B cell (primary cell): ENCODE measurements at regions not wholly inside any gene's neighbourhood (a gene's known extent, or its start where the extent isn't known, plus 50 kb on each side); places are given as distances from the start of the nearest gene placed in this dataset.

Source experiments
- ATAC-seq: fragments of 200-7000 bp; cut with Tn5 transposase; one replicate; pipeline ENCODE4 v1.10.0; 2021; ENCODE audit warnings: low read depth, mild to moderate bottlenecking, moderate number of reproducible peaks, moderate library complexity
- CTCF ChIA-PET: fragments of 350-600 bp; sonication (Branson Sonifier 250); formaldehyde crosslinking; loops from one replicate; lab custom pipeline; 2021; ENCODE audit warnings: antibody characterized with exemption, inconsistent platforms; lab: Charles Lee
- POLR2A ChIA-PET: fragments of 350-600 bp; sonication (Branson Sonifier 250); formaldehyde crosslinking; loops from one replicate; lab custom pipeline; 2021; ENCODE audit warnings: antibody characterized with exemption; lab: Charles Lee
- DNase-seq: peaks from one replicate; pipeline ENCODE4 v3.0.0; 2013
- H2AFZ ChIP-seq: 2 replicates; pipeline ENCODE4 v1.6.1; 2012; ENCODE audit warnings: mild to moderate bottlenecking, low read depth, low read length; ENCODE audit not compliant: insufficient read depth, poor library complexity, severe bottlenecking
- H3K27ac ChIP-seq, 2 donors: 1 replicate in 1 of 2; 2 replicates in 1 of 2; pipeline ENCODE4 v1.5.1; 2012 to 2013; ENCODE audit warnings: low read length in 2 of 2, mild to moderate bottlenecking in 2 of 2, moderate library complexity in 1 of 2
- H3K27me3 ChIP-seq, 4 experiments: fragments of 200-600 bp in 1 of 4; sonication (generic) in 1 of 4; replicated peaks in 1 of 4; 1 replicate in 2 of 4; 2 replicates in 2 of 4; pipeline versions ENCODE4 v1.6.1 to v1.7.0; 2013 to 2016; ENCODE audit warnings: low read length in 3 of 4, mild to moderate bottlenecking in 2 of 4, mixed read lengths in 1 of 4, moderate library complexity in 1 of 4; ENCODE audit not compliant: insufficient read depth in 4 of 4, control insufficient read depth in 3 of 4; ENCODE audit errors: control extremely low read depth in 1 of 4
- H3K36me3 ChIP-seq, 2 experiments: replicated peaks in 1 of 2; 1 replicate in 1 of 2; 2 replicates in 1 of 2; pipeline versions ENCODE4 v1.6.1 to v1.7.1; 2013; ENCODE audit warnings: low read length in 1 of 2; ENCODE audit not compliant: insufficient read depth in 2 of 2, control insufficient read depth in 1 of 2; ENCODE audit errors: control extremely low read depth in 1 of 2, extremely low read depth in 1 of 2
- H3K4me1 ChIP-seq, 2 donors: fragments of 200-600 bp in 1 of 2; sonication (generic) in 1 of 2; 1 replicate in 1 of 2; 2 replicates in 1 of 2; pipeline versions ENCODE4 v1.5.1 to v1.6.1; 2013 to 2017; ENCODE audit warnings: low read length in 2 of 2; ENCODE audit not compliant: control insufficient read depth in 2 of 2, insufficient read depth in 2 of 2
- H3K4me2 ChIP-seq: replicated peaks from 2 replicates; pipeline ENCODE3; 2012; ENCODE audit warnings: mild to moderate bottlenecking, low read depth, low read length; ENCODE audit not compliant: poor library complexity, severe bottlenecking
- H3K4me3 ChIP-seq, 5 experiments: fragments of 200-600 bp in 1 of 5; sonication (generic) in 1 of 5; 1 replicate in 3 of 5; 2 replicates in 2 of 5; pipeline versions ENCODE4 v1.5.1 to v1.7.0; 2011 to 2016; ENCODE audit warnings: low read length in 4 of 5, mild to moderate bottlenecking in 4 of 5, low read depth in 2 of 5, control low read depth in 1 of 5, moderate library complexity in 1 of 5; ENCODE audit not compliant: insufficient read depth in 1 of 5; ENCODE audit errors: control extremely low read depth in 1 of 5, extremely low read depth in 1 of 5
- H3K79me2 ChIP-seq: fragments of 200-600 bp; sonication (generic); one replicate; pipeline ENCODE4 v1.6.0; 2016; ENCODE audit warnings: low read length; ENCODE audit not compliant: control insufficient read depth, insufficient read depth
- H3K9ac ChIP-seq: fragments of 200-600 bp; sonication (generic); 2 replicates; pipeline ENCODE4 v1.6.1; 2017; ENCODE audit warnings: mild to moderate bottlenecking, low read length, moderate library complexity
- H3K9me3 ChIP-seq, 3 donors: one replicate each; pipeline versions ENCODE4 v1.6.1 to v1.7.1; 2013; ENCODE audit warnings: low read length in 2 of 3; ENCODE audit not compliant: control insufficient read depth in 2 of 3, insufficient read depth in 1 of 3; ENCODE audit errors: control extremely low read depth in 1 of 3
- H4K20me1 ChIP-seq: 2 replicates; pipeline ENCODE4 v1.6.0; 2012; ENCODE audit warnings: mild to moderate bottlenecking, low read length; ENCODE audit not compliant: insufficient read depth, control insufficient read depth, poor library complexity, severe bottlenecking
- H3K27ac Mint-ChIP-seq: one replicate; pipeline ENCODE4 v1.8.0; 2021; ENCODE audit warnings: mixed read lengths
- H3K27me3 Mint-ChIP-seq: one replicate; pipeline ENCODE4 v1.8.0; 2021; ENCODE audit warnings: mixed read lengths
- H3K4me1 Mint-ChIP-seq: one replicate; pipeline ENCODE4 v1.8.0; 2021; ENCODE audit warnings: mixed read lengths
- H3K4me3 Mint-ChIP-seq: one replicate; pipeline ENCODE4 v1.8.0; 2021; ENCODE audit warnings: mixed read lengths
- H3K9me3 Mint-ChIP-seq: one replicate; pipeline ENCODE4 v1.8.0; 2022; ENCODE audit warnings: mixed read lengths; ENCODE audit not compliant: insufficient read depth
- EZH2 ChIP-seq: IDR thresholded peaks from 2 replicates; pipeline ENCODE4 v1.6.1; 2012; ENCODE audit warnings: borderline replicate concordance, low read depth, mild to moderate bottlenecking, moderate library complexity, low read length; ENCODE audit not compliant: insufficient read depth, poor library complexity, severe bottlenecking
- WGBS: methylation state at CpG from one replicate; pipeline ENCODE4 v1.1.5; 2013; ENCODE audit warnings: missing lambda C conversion rate; ENCODE audit not compliant: insufficient coverage; 5-methylcytosine and 5-hydroxymethylcytosine counted together
- intact Hi-C: fragments of 100-400 bp; cut with micrococcal nuclease; formaldehyde crosslinking; loops from one replicate; pipeline ENCODE4 v1.10.0; 2022
- TF ChIP-seq, protein P1 (sequence below): fragments of 200-600 bp; IDR thresholded peaks from one replicate; pipeline ENCODE4 v1.8.0; 2022; ENCODE audit warnings: antibody characterized with exemption, mild to moderate bottlenecking

DNA sequence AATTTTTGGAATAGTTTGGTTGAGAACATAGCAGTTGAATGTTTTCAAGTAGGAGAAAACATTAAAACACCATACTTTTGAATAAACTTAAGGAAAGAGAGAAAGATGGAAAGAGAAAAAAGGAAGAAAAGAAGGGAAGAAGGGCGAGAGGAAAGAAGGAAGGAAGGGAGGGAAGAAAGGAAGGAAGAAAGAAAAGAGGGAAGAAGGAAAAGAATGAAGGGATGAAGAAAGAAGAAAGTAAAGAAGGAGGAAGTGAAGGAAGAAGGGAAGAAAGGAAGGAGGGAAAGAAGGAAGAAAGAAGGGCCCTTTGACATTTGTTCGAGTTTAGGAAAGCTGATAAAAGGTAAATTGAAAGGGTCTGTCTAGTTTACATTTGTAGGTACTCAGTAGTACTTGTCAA lies 482.7 kb downstream of the SIPA1L2 start:
- no peak overlapping the region for H3K27ac ChIP-seq
- H3K79me2 ChIP-seq = no peaks in the 10 kb centered on the region
- H3K4me3 ChIP-seq = no peak overlapping the region
- Mint-ChIP-seq H3K9me3 (no peaks in the 10 kb centered on the region), H3K27ac (no peak overlapping the region), H3K4me1 (no peaks in the 10 kb centered on the region), H3K4me3 (no peak overlapping the region), H3K27me3 (peaks cover 4% of the 10 kb centered on the region)
- ATAC-seq (no peak), DNase-seq (no peak)
- ChIA-PET POLR2A (no interaction called here), CTCF (no interaction called here)
- H3K9me3 ChIP-seq = peaks cover 0 to 1% (median 0%) of the 10 kb centered on the region in 3 donors
- H3K9ac ChIP-seq = no peak overlapping the region
- intact Hi-C loops = no loop called here
- no peaks in the 10 kb centered on the region for H4K20me1 ChIP-seq
- H3K36me3 ChIP-seq = no peaks in the 10 kb centered on the region
- H3K4me1 ChIP-seq = no peaks in the 10 kb centered on the region
- no peak overlapping the region for H3K4me2 ChIP-seq
- H3K27me3 ChIP-seq = peaks cover 0 to 3% (median 0%) of the 10 kb centered on the region in 4 experiments
- 75% methylated on average over 1 of the region's 2 CpGs for WGBS
- no peak for TF ChIP-seq EZH2
- TF ChIP-seq, protein P1, sequence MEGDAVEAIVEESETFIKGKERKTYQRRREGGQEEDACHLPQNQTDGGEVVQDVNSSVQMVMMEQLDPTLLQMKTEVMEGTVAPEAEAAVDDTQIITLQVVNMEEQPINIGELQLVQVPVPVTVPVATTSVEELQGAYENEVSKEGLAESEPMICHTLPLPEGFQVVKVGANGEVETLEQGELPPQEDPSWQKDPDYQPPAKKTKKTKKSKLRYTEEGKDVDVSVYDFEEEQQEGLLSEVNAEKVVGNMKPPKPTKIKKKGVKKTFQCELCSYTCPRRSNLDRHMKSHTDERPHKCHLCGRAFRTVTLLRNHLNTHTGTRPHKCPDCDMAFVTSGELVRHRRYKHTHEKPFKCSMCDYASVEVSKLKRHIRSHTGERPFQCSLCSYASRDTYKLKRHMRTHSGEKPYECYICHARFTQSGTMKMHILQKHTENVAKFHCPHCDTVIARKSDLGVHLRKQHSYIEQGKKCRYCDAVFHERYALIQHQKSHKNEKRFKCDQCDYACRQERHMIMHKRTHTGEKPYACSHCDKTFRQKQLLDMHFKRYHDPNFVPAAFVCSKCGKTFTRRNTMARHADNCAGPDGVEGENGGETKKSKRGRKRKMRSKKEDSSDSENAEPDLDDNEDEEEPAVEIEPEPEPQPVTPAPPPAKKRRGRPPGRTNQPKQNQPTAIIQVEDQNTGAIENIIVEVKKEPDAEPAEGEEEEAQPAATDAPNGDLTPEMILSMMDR = no peak
- H2AFZ ChIP-seq = no peak overlapping the region

DNA sequence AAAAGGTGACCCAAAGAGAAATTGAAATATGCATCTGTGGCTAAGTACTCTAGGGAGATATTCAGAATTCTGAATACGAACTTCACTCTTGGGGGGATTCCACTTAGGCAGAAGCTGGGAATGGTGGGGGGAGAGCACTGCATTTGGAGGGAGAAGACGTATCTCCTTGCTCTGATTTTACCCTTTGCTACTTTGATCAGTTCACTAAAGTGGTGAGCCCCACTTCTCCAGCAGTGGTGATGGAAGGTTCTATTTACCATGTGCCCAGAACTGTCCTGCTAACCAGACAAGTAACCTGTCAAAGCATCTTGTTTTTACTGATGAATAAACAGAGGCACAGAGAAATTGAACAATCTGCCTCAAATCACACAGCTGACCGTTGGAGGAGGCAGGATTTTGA lies 483.4 kb downstream of the SIPA1L2 start:
- WGBS = 53% methylated on average over 2 of the region's 3 CpGs
- TF ChIP-seq, protein P1 = no peak
- no peaks in the 10 kb centered on the region for H3K4me1 ChIP-seq
- no peak overlapping the region for H3K4me2 ChIP-seq
- Mint-ChIP-seq H3K4me1 (no peaks in the 10 kb centered on the region), H3K9me3 (no peaks in the 10 kb centered on the region), H3K27me3 (peaks cover 4% of the 10 kb centered on the region), H3K27ac (no peak overlapping the region), H3K4me3 (no peak overlapping the region)
- no peaks in the 10 kb centered on the region for H3K9me3 ChIP-seq
- H3K36me3 ChIP-seq = no peaks in the 10 kb centered on the region
- CTCF ChIA-PET = no interaction called here
- ATAC-seq = no peak
- H3K79me2 ChIP-seq = no peaks in the 10 kb centered on the region
- H3K9ac ChIP-seq = no peak overlapping the region
- no peaks in the 10 kb centered on the region for H4K20me1 ChIP-seq
- H3K27me3 ChIP-seq = peaks cover 0 to 3% (median 0%) of the 10 kb centered on the region in 4 experiments
- H3K4me3 ChIP-seq = no peak overlapping the region
- POLR2A ChIA-PET = no interaction called here
- H3K27ac ChIP-seq = no peak overlapping the region
- no peak for DNase-seq
- no peak overlapping the region for H2AFZ ChIP-seq
- intact Hi-C loops = no loop called here
